ENCODE measurements at regions not wholly inside any gene's neighbourhood (a gene's known extent, or its start where the extent isn't known, plus 50 kb on each side); places are given as distances from the start of the nearest gene placed in this dataset.

DNA sequence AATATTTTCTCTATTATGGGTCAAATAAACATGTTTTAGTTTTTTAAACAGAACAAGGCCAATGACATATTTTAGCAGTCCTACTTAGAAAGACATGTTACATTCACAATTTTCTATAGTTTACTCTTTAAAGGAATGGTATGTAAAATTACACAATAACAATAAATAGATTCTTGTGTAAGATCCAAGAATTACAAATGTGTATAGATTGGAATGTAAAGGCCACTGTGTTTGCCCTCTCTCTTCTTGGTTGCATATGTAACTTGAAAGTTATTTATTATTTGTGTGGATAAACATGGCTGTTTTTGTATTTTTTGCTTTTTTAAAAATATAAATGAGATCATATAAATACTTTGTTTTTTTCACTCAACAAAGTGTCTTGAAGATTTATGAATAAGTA lies 979.3 kb upstream of the CELF2 start:
- POLR2A ChIA-PET, result no interaction called here
- Histone ChIP-seq H3K27me3 (ENCODE audit: control insufficient read depth, insufficient read depth, low read length) (no peaks in the 10 kb centered on the region), H3K9me3 (ENCODE audit: control insufficient read depth, insufficient read depth, low read length) (no peaks in the 10 kb centered on the region), H3K4me3 (ENCODE audit: low read depth, low read length) (no peak overlapping the region), H3K27ac (ENCODE audit: low read depth, low read length) (no peak overlapping the region)
- CTCF ChIA-PET, result no interaction called here
- peak; percentile 15 for DNase-seq (ENCODE audit: low read depth, low spot score)
- TF ChIP-seq, protein P1, sequence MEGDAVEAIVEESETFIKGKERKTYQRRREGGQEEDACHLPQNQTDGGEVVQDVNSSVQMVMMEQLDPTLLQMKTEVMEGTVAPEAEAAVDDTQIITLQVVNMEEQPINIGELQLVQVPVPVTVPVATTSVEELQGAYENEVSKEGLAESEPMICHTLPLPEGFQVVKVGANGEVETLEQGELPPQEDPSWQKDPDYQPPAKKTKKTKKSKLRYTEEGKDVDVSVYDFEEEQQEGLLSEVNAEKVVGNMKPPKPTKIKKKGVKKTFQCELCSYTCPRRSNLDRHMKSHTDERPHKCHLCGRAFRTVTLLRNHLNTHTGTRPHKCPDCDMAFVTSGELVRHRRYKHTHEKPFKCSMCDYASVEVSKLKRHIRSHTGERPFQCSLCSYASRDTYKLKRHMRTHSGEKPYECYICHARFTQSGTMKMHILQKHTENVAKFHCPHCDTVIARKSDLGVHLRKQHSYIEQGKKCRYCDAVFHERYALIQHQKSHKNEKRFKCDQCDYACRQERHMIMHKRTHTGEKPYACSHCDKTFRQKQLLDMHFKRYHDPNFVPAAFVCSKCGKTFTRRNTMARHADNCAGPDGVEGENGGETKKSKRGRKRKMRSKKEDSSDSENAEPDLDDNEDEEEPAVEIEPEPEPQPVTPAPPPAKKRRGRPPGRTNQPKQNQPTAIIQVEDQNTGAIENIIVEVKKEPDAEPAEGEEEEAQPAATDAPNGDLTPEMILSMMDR (IDR thresholded peaks at IDR 0.05; ENCODE audit: low read depth, low read length), result no peak

DNA sequence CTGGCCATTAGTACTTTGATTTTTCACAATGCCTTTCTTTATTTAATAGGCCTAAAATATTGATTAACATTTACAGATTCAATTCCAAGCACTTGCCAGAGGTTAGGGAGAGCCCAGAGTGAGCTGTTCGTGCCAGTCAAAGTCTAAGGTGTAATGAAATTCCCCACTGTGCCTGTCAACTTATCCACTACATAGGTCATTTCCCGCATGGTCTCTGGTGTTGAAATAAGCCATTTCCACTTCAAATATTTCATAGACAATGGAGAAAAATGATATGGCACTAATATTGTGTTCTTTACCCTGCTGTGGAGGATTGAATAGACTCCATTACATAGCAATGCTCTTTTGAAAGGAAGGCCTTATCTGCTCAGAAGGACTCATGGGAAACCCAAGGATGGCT lies 978.1 kb upstream of the CELF2 start:
- TF ChIP-seq, protein P1 (IDR thresholded peaks at IDR 0.05; ENCODE audit: low read depth, low read length), result no peak
- ChIA-PET POLR2A (no interaction called here), CTCF (no interaction called here)
- no peak for DNase-seq (ENCODE audit: low read depth, low spot score)
- Histone ChIP-seq H3K9me3 (ENCODE audit: control insufficient read depth, insufficient read depth, low read length) (no peaks in the 10 kb centered on the region), H3K27me3 (ENCODE audit: control insufficient read depth, insufficient read depth, low read length) (no peaks in the 10 kb centered on the region), H3K27ac (ENCODE audit: low read depth, low read length) (no peak overlapping the region), H3K4me3 (ENCODE audit: low read depth, low read length) (no peak overlapping the region)

DNA sequence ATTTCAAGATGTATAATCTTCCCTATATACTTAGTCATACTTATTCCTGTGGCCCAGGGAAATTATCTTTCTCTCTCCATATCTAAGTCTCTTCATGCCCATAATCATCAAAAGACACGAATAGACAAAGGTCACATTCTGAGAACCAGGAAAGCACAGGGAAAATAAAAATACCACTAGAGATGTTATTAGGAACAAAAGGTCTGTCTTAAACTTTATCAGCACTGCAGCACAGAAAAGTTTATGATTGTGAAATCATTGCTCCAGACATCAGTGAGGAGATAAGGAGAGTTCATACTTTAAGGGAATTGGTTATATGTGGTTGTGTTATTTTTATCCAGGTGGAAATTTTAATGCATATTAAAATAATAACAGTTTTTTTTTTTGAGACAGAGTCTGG lies 974.6 kb upstream of the CELF2 start:
- no peak for DNase-seq (ENCODE audit: low read depth, low spot score)

DNA sequence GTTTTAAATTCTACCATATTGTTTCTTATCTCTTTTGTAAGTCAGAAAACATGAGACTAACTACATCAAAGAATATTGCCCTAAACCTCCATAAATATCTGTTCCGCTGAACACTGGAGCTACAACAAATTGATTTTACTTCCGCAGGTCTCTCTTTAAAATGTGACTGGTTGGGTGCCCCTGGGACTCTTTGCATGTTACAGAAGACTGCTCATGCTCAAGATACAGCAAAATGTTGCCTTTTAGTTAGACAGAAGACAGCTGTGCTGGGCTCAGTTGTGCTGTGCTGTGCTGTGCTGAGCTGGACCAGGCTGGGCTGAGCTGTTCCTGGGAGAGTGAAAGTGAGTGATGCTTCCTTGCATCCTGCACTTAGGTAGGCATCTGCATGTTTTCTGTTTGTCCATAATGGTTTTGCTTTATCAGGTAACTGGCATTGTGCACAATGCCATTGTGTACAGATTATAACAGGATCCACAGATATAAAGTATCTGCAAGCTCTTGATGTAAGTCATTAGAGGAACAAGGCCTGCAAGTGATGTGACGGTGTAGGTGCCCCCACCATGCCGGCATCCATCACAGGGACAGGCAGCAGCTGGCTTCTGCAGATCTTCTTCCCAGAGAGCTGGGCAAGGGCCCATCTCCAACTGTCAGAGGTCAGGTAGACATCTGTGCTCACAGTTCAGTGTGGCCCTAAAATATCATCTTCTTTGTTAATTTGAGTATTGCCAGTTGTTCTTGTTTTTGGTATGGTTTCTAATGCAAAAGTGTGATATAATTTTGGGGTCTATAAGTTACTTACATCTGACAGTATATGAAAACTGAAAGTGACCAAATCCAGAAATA lies 972.5 kb upstream of the CELF2 start:
- Histone ChIP-seq H3K27ac (ENCODE audit: low read depth, low read length) (no peak overlapping the region), H3K27me3 (ENCODE audit: control insufficient read depth, insufficient read depth, low read length) (no peaks in the 10 kb centered on the region), H3K9me3 (ENCODE audit: control insufficient read depth, insufficient read depth, low read length) (no peaks in the 10 kb centered on the region), H3K4me3 (ENCODE audit: low read depth, low read length) (no peak overlapping the region)
- POLR2A ChIA-PET, result no interaction called here
- TF ChIP-seq, protein P1 (IDR thresholded peaks at IDR 0.05; ENCODE audit: low read depth, low read length), result no peak
- no peak for DNase-seq (ENCODE audit: low read depth, low spot score)
- CTCF ChIA-PET, result interaction anchor here (0.5 to 1.3 kb wide), 2 partner anchors 619 to 714 kb away, joined by 3 read pairs; no protein-coding TSS in a partner anchor

More for the DNA sequence above, 974.6 kb upstream of the CELF2 start:
- no peaks in the 10 kb centered on the region for H3K9me3 ChIP-seq (ENCODE audit: control insufficient read depth, insufficient read depth, low read length)
- POLR2A ChIA-PET, result no interaction called here
- no peaks in the 10 kb centered on the region for H3K27me3 ChIP-seq (ENCODE audit: control insufficient read depth, insufficient read depth, low read length)
- CTCF ChIA-PET, result no interaction called here
- TF ChIP-seq, protein P1 (IDR thresholded peaks at IDR 0.05; ENCODE audit: low read depth, low read length), result no peak
- no peak overlapping the region for H3K4me3 ChIP-seq (ENCODE audit: low read depth, low read length)
- H3K27ac ChIP-seq (ENCODE audit: low read depth, low read length), result no peak overlapping the region

DNA sequence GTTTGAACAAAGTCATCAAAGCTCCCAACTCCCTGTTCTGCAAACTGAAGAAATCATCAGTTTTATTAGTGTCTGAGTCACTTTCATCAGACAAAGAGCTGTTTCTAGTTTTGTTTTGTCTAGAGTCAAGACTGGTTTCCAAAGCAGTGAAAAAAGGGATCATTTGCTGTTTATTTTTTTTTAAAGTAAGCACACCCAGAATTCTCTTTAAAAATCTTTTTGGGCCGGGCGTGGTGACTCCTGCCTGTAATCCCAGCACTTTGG lies 972.0 kb upstream of the CELF2 start:
- ChIA-PET POLR2A (no interaction called here), CTCF (interaction anchor here (0.5 to 1.3 kb wide), 3 partner anchors 41 to 714 kb away, joined by 3 read pairs; no protein-coding TSS in a partner anchor)
- Histone ChIP-seq H3K9me3 (ENCODE audit: control insufficient read depth, insufficient read depth, low read length) (no peaks in the 10 kb centered on the region), H3K27me3 (ENCODE audit: control insufficient read depth, insufficient read depth, low read length) (no peaks in the 10 kb centered on the region), H3K4me3 (ENCODE audit: low read depth, low read length) (no peak overlapping the region), H3K27ac (ENCODE audit: low read depth, low read length) (no peak overlapping the region)
- TF ChIP-seq, protein P1 (IDR thresholded peaks at IDR 0.05; ENCODE audit: low read depth, low read length), result no peak
- DNase-seq (ENCODE audit: low read depth, low spot score), result no peak

Measured in AG04450 (cell line).